Colonic mucosa (tissue), 4 donors: ENCODE measurements at regions not wholly inside any gene's neighbourhood (a gene's known extent, or its start where the extent isn't known, plus 50 kb on each side); places are given as distances from the start of the nearest gene placed in this dataset.

Source experiments
- DNase-seq: peaks from one replicate; pipeline ENCODE4 v3.0.0-alpha.2; 2020
- H3K27ac ChIP-seq: fragments of 200-600 bp; one replicate; pipeline ENCODE4 v1.8.0; 2021
- H3K27me3 ChIP-seq: fragments of 200-600 bp; one replicate; pipeline ENCODE4 v1.8.0; 2021
- H3K36me3 ChIP-seq: fragments of 200-600 bp; one replicate; pipeline ENCODE4 v1.8.0; 2021
- H3K4me1 ChIP-seq: fragments of 200-600 bp; one replicate; pipeline ENCODE4 v1.8.0; 2021; ENCODE audit warnings: mild to moderate bottlenecking
- H3K4me3 ChIP-seq: fragments of 200-600 bp; one replicate; pipeline ENCODE4 v1.8.0; 2021
- H3K9ac ChIP-seq, 2 donors: one replicate each; pipeline ENCODE4 v1.7.0; 2013; ENCODE audit warnings: control low read depth in 2 of 2, low read depth in 2 of 2, low read length in 2 of 2
- H3K9me3 ChIP-seq: fragments of 200-600 bp; one replicate; pipeline ENCODE4 v1.8.0; 2021
- CTCF ChIP-seq: fragments of 200-600 bp; IDR thresholded peaks from one replicate; pipeline ENCODE4 v1.8.0; 2022; ENCODE audit warnings: antibody characterized with exemption, mild to moderate bottlenecking
- intact Hi-C: fragments of 100-400 bp; cut with DNase I; formaldehyde crosslinking; loops from one replicate; pipeline ENCODE4 v1.14.1; 2022
- donor health status: healthy.
- donor health status: DM: no; HTN: no; CAD: no.
- donor health status: DM: no; HTN: no; CAD: no.

- H3K9me3 ChIP-seq: no peaks in the 10 kb centered on the region
- no peaks in the 10 kb centered on the region for H3K36me3 ChIP-seq
- DNase-seq: no peak
- TF ChIP-seq CTCF: no peak
- H3K27ac ChIP-seq: no peak overlapping the region
- no peaks in the 10 kb centered on the region for H3K27me3 ChIP-seq
- H3K9ac ChIP-seq: no peak overlapping the region
- intact Hi-C loops: no loop called here
- no peak overlapping the region for H3K4me3 ChIP-seq
- H3K4me1 ChIP-seq: no peaks in the 10 kb centered on the region
Observed at GRCh38 chr6:5865506-5866031, 141.2 kb downstream of the NRN1 start.

GRCh38 chr6:5860849-5861248, 145.9 kb downstream of the NRN1 start:
- no peaks in the 10 kb centered on the region for H3K9me3 ChIP-seq
- DNase-seq: no peak
- H3K9ac ChIP-seq: no peak overlapping the region
- intact Hi-C loops: no loop called here
- H3K27me3 ChIP-seq: no peaks in the 10 kb centered on the region
- H3K4me3 ChIP-seq: no peak overlapping the region
- no peak for TF ChIP-seq CTCF
- no peaks in the 10 kb centered on the region for H3K36me3 ChIP-seq
- no peaks in the 10 kb centered on the region for H3K4me1 ChIP-seq
- no peak overlapping the region for H3K27ac ChIP-seq

GRCh38 chr6:5855787-5856470, 150.8 kb downstream of the NRN1 start:
- TF ChIP-seq CTCF: no peak
- Histone ChIP-seq H3K9ac (no peak overlapping the region), H3K36me3 (no peaks in the 10 kb centered on the region), H3K4me1 (no peaks in the 10 kb centered on the region), H3K27me3 (no peaks in the 10 kb centered on the region), H3K4me3 (no peak overlapping the region), H3K9me3 (no peaks in the 10 kb centered on the region), H3K27ac (no peak overlapping the region)
- DNase-seq: no peak
- intact Hi-C loops: no loop called here

- H3K4me1 ChIP-seq: no peaks in the 10 kb centered on the region
- no peaks in the 10 kb centered on the region for H3K27me3 ChIP-seq
- H3K9ac ChIP-seq: no peak overlapping the region
- H3K4me3 ChIP-seq: no peak overlapping the region
- H3K36me3 ChIP-seq: no peaks in the 10 kb centered on the region
- TF ChIP-seq CTCF: no peak
- no peak overlapping the region for H3K27ac ChIP-seq
- intact Hi-C loops: no loop called here
- no peaks in the 10 kb centered on the region for H3K9me3 ChIP-seq
- DNase-seq: no peak
Observed at GRCh38 chr6:5854899-5855298, 151.8 kb downstream of the NRN1 start.

- H3K27me3 ChIP-seq: no peaks in the 10 kb centered on the region
- DNase-seq: peak; percentile 78
- no peak overlapping the region for H3K27ac ChIP-seq
- no peak for TF ChIP-seq CTCF
- peak overlapping the region; percentile 52 for H3K4me3 ChIP-seq
- no peaks in the 10 kb centered on the region for H3K9me3 ChIP-seq
- H3K4me1 ChIP-seq: no peaks in the 10 kb centered on the region
- H3K36me3 ChIP-seq: no peaks in the 10 kb centered on the region
- peak overlapping the region; percentile 44 to 83 for H3K9ac ChIP-seq
- intact Hi-C loops: no loop called here
Observed at GRCh38 chr6:5851261-5851757, 155.4 kb downstream of the NRN1 start.
